Medulla oblongata (tissue), 1 donor: ENCODE measurements at regions not wholly inside any gene's neighbourhood (a gene's known extent, or its start where the extent isn't known, plus 50 kb on each side); places are given as distances from the start of the nearest gene placed in this dataset.
"Not testable (repeated sequence)": the region's sequence is repeated elsewhere in the genome, so short reads cannot be mapped to it uniquely, and the experiment has no call there.

Experiments
- DNase-seq: peaks from one replicate; pipeline ENCODE4 v3.0.0-alpha.2; 2015; ENCODE audit errors: extremely low spot score

GRCh38 chr6:48994811-48995210 lies 468.2 kb downstream of the MMUT start:
- no peak for DNase-seq

GRCh38 chr6:48990739-48991138 lies 472.3 kb downstream of the MMUT start:
- DNase-seq = no peak

GRCh38 chr6:48986845-48987244 lies 476.2 kb downstream of the MMUT start:
- DNase-seq = no peak

GRCh38 chr6:48986105-48986504 lies 476.9 kb downstream of the MMUT start:
- DNase-seq = no peak

- DNase-seq = no peak
Observed at GRCh38 chr6:48985025-48985424, 478.0 kb downstream of the MMUT start.

GRCh38 chr6:48983968-48984367 lies 479.1 kb downstream of the MMUT start:
- DNase-seq = not testable (repeated sequence)

- no peak for DNase-seq
Observed at GRCh38 chr6:48983377-48983776, 479.7 kb downstream of the MMUT start.

GRCh38 chr6:48979806-48980205 lies 483.2 kb downstream of the MMUT start:
- no peak for DNase-seq

GRCh38 chr6:48979085-48979484 lies 484.0 kb downstream of the MMUT start:
- no peak for DNase-seq

GRCh38 chr6:48978016-48978415 lies 485.0 kb downstream of the MMUT start:
- no peak for DNase-seq

GRCh38 chr6:48977573-48977972 lies 485.5 kb downstream of the MMUT start:
- no peak for DNase-seq

- no peak for DNase-seq
Observed at GRCh38 chr6:48973491-48973890, 489.6 kb downstream of the MMUT start.

GRCh38 chr6:48961781-48962415 lies 501.2 kb downstream of the MMUT start:
- DNase-seq = no peak

GRCh38 chr6:48959251-48960060 lies 503.6 kb downstream of the MMUT start:
- DNase-seq = no peak

GRCh38 chr6:48957781-48958180 lies 505.3 kb downstream of the MMUT start:
- DNase-seq = no peak

GRCh38 chr6:48951917-48952316 lies 511.1 kb downstream of the MMUT start:
- no peak for DNase-seq

GRCh38 chr6:48944276-48944675 lies 518.8 kb downstream of the MMUT start:
- peak; percentile 88 for DNase-seq

GRCh38 chr6:48933136-48933535 lies 529.9 kb downstream of the MMUT start:
- DNase-seq = no peak

GRCh38 chr6:48928937-48929336 lies 534.1 kb downstream of the MMUT start:
- DNase-seq = no peak

- DNase-seq = no peak
Observed at GRCh38 chr6:48922837-48923236, 540.2 kb downstream of the MMUT start.

- DNase-seq = no peak
Observed at GRCh38 chr6:48919555-48919954, 543.5 kb downstream of the MMUT start.

GRCh38 chr6:48917233-48917632 lies 545.8 kb downstream of the MMUT start:
- DNase-seq = no peak

GRCh38 chr6:48916607-48917006 lies 546.4 kb downstream of the MMUT start:
- DNase-seq = no peak
